Activated naive CD4-positive, alpha-beta T cell (primary cell): ENCODE measurements at regions not wholly inside any gene's neighbourhood (a gene's known extent, or its start where the extent isn't known, plus 50 kb on each side); places are given as distances from the start of the nearest gene placed in this dataset.

ENCODE experiments used
- DNase-seq, 4 experiments: peaks; one replicate each; lab custom pipeline; 2025; lab: John Stamatoyannopoulos, UW

DNA sequence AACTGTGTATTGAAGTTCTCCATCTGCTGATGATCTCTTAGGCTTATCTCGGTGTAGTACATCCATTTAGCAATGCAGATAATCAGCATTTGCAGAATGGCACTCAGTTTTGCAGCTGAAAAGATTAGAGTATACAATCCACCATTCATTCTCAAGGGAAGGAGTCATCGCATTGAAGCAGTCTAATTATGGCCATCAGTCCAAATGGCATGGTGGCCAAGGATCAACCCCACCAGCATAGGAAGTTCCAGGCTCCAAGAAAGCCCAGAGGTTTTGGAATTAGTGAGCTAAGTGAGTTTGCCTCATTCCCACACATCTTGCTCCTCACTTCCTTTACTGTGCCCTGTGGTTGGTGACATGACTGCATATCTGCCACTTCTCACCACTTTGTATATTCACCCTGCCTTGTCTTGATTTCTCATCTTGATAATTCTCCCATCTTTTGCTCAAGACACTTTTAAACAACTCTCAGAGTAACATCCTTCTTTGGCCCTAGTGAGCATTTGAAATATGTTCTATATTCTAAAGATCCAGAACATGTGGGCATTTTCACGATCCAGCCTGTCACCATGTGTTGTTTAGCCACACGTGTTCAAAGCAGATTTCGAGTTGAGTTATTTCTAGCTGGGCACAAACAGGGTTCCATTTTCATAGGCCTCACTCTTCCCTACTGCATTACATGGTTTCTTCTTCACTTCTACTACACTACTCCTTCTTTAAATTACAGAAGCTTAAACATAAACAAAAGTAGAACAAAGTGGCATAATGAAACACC lies 1119.8 kb downstream of the TSN start:
- DNase-seq, result no peak

DNA sequence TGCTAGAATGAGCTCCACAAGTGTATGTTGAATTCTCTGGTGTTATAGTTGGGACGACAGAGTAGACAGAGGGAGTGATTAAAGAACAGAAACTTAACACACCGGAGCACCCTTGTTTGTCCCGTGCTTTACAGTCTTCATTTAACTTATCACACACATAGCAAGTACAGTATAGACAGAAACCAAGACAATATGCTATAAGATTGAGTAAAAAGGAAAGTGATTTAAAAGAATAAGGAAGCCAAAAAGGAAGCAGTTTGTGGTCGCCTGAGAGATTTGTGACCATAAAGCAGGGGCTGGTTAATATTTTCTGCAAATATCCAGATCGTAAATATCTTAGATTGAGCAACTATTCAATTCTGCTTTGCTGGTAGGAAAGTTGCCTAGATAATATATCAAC lies 1128.4 kb downstream of the TSN start:
- no peak for DNase-seq

DNA sequence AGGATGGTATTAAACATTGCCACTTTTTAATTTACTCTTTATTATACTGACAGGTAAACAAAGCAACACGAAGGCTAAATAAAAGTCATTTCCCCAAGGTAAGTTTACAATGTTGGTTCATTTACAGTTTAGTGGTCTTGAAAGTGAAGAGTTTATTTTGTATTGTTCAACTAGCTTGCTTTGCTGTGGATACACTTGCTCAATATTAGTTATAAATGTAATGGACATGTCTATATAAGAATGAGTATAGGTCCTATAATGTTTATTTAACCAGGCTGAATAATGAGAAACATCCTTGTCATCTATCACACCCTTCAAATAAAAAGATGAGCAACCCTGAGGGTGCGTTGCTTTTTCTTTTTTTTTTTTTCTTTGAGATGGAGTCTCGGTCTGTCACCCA lies 1129.4 kb downstream of the TSN start:
- no peak for DNase-seq

DNA sequence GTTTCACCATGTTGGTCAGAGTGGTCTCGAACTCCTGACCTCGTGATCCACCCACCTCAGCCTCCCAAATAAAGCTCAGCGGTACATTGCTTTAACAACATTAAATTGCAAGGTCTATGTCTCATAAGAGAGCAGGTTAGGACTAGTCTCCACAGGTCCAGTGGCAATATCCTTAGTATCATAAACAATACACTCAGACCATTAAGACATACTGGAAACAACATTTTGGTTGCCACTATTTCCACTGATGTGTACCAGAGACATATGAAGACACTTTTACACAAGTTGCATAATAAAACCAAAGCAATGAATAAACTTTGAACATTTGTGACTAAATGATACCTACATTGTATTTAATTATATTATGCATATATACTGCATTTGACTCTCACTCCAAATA lies 1130.0 kb downstream of the TSN start:
- no peak for DNase-seq

DNA sequence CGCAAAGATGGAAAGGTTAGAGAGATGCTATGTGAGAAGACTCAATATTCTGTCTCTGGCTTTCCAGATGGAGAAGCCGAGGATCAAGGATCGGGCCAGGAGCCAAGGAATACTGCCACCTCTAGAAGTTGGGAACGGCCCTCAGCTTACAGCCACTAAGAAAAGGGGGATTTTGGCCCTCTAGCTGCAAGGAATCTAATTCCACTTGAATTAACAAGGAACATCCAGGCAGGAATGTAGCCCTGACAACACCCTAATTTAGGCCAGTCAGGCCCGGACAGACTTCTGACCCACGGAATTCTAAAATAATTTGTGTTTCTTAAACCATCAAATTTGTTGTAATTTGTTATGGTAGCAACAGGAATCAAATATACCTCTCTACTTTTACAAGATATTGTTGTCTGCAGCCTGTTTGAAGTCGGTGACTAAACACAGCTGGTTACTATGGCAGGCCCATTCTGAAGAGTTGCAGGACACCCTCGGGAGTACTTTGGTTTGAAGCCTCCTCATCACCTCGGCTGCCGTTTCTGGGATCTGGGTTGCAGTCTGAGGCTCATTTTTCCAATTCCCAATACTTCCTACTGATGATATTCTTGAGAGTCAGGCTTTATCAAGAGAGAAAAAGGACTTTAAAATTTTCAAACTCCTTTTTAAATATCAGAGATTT lies 1131.2 kb downstream of the TSN start:
- DNase-seq, result no peak

DNA sequence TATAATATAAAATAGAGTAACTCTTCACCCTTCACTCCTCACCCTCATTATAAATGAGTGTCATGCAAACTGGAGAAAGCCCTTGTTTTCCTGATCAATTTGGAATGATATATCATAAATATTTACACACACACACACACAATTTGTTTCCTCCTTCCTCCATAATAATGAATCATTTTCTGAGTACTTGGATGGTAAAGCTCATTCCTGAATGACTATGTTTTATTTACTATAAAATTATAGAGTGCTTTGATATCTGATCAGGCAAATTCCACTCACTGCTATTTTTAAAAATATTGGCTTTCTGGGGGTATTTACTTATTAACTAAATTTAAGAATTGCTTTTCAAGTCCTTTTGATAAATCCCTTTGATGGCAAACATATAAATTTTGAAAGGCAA lies 1125.5 kb upstream of the CNTNAP5 start:
- DNase-seq, result no peak

DNA sequence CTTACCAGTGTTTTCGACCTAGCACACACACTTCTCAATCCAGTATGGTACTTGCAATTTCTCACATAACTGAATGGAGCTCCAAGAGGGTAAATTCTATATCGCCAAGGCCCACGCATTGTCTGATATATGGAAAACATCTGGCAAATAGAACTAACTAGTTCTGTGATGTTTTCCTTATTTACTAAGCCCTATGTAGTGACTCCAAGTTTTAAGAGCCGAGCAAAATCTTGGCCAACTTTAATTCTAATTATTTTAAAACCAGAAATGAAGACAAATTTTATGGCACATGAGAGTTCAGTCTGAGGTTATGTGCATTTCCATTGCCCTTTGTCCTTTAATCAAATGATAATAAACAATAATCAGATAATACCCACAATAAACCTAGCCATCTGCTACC lies 1119.7 kb upstream of the CNTNAP5 start:
- no peak for DNase-seq

DNA sequence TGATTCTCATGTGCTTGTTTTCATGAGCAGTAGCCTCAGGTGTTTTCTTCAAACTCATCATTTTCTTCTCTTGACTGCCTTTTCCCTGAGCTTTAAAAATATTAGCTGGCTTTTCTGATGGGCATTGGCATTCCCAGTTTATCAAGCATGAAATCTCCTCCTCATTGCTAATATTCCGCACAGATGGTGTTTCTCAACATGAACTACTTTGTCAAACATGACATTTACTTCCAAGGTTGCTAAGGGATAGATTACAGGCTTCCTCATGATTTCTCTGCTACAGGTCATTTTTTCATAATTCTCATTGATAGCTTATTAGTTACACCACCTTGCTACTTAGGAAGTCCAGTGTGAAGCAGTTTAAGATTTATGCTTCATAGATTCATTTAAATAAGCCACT lies 1116.9 kb upstream of the CNTNAP5 start:
- DNase-seq, result no peak

DNA sequence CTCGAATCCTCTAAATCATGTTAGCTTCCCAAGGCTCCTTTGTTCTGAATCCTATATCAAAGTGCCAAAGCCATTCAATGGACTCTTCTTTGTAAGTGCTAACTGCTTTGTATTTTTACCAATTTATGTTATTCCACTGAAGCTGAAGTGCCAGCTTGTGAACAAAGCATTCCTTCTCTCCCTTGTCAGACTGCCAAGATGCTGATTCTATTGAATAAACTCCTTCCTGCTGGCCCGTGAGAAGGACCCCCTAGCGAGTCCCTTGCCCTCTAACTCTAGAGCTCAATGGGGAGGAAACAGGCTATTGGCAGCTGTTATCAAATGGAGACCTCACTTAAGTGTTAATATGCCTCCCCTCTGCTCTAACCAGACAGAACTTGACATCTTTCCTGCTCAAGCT lies 1097.9 kb upstream of the CNTNAP5 start:
- DNase-seq, result no peak

DNA sequence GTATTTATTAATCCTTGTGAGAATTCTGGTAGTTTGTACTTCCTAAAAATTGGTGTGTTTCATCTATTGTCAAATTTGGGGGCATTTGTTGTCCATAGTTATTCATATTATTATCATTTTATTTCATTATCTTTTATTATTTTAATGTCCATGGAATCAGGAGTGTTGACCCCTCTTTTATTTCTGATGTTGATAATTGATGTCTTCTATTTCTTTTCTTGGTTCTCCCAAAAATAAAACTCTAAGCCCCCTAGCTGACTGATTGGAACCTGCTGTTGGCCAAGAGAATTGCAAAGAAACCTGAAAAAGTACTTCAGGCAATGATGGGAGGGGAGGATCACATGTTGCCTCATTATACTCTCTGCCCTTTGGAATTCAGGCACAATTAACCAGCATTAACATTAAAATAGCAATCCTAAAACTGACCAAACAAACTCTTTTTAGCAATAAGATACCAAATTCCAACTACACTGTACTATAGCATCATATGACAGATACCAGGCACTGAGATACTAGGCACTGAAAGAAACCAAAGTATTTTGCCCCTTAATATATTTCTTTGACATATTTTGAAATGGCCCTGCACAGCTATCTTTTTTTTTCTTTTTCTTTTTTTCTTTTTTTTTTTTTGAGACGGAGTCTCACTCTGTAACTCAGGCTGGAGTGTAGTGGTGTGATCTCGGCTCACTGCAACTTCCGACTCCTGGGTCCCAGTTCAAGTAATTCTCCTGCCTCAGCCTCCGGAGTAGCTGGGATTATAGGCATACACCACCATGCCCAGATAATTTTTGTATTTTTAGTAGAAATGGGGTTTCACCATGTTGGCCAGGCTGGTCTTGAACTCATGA lies 1097.2 kb upstream of the CNTNAP5 start:
- no peak for DNase-seq

DNA sequence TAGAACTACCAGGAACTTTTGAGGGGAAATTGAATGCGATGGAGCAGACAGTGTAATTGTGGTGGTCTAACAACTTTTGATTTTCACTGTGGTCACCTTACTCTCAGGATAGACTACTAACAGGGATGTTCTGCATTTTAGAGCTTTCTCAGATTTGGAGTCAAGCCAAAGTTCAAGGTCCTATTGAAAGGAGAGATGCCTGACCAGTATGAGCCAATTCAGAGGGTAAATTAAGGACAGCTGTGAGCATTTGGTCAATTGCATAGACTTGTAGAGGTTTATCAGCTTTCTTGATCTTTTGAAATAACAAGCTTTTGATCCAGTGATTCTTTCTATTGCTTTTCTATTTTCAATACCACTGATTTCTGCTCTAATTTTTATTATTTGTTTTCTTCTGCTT lies 1095.7 kb upstream of the CNTNAP5 start:
- DNase-seq, result no peak

DNA sequence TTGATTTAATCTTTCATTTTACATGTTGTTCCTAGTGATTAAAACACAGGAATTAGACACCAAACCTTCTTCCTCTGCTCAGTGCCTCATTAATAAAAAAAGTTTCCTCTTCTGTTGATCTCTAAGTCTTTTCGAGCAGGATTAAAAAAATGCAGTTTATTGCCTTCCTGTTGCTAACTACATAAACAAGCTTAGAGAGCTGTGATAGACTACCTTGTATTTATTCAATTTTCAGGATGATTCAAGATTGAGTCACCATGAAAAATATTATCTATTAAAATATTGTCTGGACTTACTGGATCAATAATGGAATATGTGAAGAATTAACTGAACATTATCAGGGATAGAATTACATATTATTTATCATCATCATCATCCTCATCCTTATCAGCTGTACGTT lies 1089.6 kb upstream of the CNTNAP5 start:
- DNase-seq, result no peak

DNA sequence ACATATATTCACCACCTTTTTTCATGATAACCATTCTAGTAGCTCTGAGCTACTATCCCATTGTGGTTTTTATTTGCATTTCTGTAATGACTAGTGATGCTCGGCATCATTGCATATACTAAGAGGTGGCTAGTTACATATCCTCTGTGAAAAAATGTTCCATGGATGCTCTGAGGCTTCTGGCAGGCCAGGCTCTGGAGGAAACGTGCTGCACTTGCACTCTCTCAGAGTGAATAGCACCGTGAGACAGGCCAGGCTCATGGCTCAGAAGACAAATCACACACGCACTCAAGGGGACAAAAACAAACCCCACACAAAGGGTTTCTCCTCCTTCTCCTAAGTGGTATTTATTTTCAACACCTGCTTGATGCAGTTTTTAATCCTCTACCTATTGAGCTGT lies 1085.3 kb upstream of the CNTNAP5 start:
- DNase-seq, result no peak

DNA sequence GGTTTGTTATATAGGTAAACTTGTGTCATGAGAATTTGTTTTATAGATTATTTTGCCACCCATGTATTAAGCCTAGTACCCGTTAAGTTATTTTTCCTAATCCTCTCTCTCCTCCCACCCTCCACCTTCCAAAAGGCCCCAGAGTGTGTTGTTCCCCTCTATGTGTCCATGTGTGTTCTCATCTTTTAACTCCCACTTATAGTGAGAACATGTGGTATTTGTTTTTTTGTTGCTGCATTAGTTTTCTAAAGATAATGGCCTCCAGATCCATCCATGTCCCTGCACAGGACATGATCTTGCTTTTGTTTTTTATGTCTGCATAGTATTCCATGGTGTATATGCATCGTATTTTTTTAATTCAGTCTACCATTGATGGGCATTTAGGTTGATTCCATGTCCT lies 1075.6 kb upstream of the CNTNAP5 start:
- DNase-seq, result no peak

DNA sequence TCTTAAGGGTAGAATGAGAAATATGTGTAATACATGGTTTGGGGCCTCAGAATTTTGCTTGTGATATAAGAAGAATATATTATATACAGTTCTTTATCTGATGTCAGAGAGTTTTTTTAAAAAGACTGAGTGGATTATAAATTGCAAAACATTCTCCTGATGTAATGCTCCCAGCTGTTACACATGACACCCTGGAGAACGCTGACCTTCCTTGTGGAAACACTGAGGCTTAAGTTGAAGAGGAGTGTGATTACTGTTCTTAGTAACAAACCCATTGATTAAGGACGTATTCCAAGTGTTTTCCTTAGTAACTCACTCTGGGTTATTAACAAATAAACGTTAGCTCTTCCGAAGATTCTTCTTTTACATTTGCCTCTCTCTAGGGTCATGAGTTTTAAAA lies 1069.3 kb upstream of the CNTNAP5 start:
- DNase-seq, result no peak

DNA sequence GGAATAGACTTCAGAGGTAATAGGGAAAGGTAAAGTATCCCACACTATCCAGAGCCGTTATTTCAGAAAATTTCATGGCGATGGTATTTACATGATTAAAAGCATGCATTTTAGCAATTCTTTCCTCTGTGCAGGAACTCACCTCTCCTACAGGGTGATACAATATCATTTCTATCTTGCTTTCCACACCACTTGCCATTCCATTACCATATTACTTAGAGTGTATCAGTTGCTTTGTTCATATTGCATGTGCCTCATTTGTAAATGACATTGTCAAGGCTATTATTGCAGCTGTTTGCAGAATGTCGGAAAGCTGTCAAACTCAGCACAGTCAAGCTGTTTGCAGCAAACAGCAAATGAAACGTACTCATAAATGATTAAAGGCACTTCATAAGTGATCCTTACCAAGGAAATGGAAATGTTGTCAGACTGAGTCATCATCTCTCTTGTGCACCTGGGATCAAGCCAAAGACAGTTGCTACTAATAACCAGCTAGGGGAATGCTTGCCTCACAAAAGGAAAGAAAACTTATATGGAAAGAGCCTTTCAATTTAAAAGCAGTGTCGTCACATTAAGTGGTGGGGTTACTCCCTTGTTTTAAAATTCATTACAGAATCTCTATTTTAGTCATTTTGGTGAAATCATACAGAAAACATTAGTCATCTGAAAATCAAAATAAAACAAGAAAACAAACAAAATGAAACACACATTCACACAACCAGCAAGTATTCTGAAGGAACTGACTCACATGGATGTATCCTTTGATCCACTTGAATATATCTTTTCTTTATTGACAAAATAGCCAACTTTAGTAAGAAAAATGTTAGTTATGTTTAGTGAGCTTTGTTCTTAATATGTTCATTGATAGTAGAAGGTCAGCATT lies 1064.1 kb upstream of the CNTNAP5 start:
- no peak for DNase-seq

DNA sequence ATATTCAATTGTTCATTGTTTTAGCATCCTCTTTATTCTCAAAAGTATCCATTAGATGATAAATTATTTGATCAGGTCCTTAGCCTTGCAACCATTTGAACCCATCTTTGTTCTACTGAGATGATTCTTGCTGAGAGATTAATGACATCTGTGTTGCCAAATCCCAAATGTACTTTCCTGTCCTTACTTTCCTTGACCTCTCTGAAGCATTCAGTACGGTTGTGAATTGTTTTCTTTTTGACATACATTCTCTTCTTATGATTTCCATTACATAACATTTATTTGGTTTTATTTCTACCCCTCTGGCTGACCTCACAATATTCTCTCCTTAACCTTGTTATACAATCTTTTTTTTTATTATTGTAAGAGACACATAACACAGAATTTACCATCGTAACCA lies 1058.6 kb upstream of the CNTNAP5 start:
- DNase-seq, result no peak

DNA sequence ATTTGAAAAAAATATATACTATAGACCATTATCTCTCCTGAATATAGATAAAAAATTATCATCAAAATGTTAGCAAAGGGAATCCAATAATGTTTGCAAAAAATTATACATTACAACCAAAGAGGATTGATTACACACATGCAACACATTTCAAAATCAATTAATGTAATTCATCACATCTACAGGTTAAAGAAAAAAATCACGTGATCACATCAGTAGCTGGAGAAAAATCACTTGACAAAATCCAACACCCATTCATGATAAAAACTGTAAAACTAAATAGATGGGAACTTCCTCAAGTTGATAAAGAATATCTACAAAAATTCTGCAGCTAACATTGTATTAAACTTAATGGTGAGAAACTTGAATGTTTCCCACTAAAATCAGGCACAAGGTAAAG lies 1047.5 kb upstream of the CNTNAP5 start:
- DNase-seq, result no peak

DNA sequence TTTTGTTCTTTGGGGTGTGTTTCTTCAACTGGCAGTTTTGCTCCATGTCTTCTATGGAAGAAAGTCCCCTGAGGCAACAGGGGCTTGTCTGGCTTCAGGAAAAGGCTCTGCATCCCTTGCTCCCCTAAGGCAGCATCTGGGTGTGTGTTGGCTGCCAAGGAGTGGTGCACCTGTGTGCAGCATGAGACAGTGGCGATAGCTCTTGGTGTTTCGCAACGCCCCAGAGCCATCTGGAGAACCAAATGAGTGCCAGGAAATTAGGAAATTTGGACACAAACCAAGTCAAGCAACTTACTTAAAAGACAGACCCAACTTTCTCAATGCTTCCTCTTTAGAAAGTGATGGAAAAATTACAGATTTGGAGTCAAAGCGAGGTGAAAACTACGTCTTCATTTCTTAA lies 1044.4 kb upstream of the CNTNAP5 start:
- DNase-seq, result no peak

DNA sequence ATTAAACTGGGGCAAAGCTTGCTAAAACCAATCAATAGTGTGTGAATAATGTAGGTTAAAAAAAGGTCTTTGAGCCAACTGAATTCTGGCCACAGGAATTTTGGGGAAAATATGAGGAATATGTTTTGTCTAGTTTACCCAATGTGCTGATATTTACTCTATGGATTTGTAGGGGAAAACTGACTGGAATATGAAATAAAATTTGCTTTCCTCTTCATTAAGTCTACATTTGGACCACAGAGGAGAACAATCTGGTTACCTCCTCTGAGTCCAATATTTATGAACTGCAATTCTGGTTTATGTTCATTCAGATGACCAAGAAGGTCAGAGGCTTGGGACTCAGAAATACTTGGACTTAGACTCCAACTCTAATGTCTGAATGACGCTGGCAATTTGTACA lies 1042.2 kb upstream of the CNTNAP5 start:
- DNase-seq, result no peak

DNA sequence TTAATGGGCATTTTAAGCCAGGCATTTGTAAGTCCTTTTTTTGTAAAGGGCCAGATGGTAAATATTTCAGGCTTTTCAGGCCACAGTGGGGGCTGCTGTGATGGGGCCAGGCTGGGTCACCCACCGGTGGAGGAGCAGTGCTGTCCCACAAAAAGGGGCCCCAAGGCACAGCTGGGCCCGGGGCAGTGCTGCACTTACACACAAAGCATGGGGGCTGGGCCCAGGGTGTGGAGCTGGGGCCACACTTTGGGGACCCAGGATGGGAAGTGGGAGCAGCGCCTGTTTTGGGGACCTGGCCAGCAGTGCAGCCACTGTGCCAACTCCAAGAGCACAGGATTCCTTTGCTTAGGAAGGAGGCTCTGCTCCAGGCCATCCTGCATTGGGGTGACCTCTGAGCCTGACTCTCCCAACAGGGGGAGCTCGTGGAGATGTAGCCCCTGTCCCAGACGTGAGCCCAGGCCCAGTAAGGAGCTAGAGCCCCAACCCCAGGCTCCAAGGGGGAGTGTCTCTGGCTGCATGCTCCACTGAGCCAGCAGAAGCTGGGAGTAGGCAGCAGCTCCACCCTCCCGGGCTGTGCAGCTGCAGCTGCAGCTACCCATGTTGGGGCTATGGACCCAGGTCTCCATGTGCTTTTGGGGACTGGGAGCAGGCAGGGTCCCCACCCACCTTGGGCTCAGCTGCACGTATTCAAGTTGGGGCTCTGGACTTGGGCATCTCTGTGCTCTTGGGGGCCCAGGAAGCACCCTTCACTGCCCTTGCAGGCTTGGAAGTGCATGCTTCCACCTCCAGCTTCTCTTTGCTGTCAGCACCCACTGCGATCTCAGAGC lies 1036.5 kb upstream of the CNTNAP5 start:
- no peak for DNase-seq
